Stimulated activated memory B cell treated with anti-CD40 and anti-IgM and Interleukin-4, amounts not matched to agents 10 μg/mL and 1 μg/mL and 100 μg/mL, for 72 hours (primary cell): ENCODE measurements at regions not wholly inside any gene's neighbourhood (a gene's known extent, or its start where the extent isn't known, plus 50 kb on each side); places are given as distances from the start of the nearest gene placed in this dataset.
"Not testable (repeated sequence)": the region's sequence is repeated elsewhere in the genome, so short reads cannot be mapped to it uniquely, and the experiment has no call there.

ENCODE experiments used
- ATAC-seq: fragments of 150-1000 bp; cut with Tn5 transposase; 2 replicates; pipeline ENCODE4 v1.10.0; 2021
- H3K27ac Mint-ChIP-seq: one replicate; pipeline ENCODE4 v1.8.0; 2022; ENCODE audit warnings: mild to moderate bottlenecking, mixed read lengths
- H3K27me3 Mint-ChIP-seq: one replicate; pipeline ENCODE4 v1.8.0; 2022; ENCODE audit warnings: mixed read lengths
- H3K36me3 Mint-ChIP-seq: one replicate; pipeline ENCODE4 v1.8.0; 2022; ENCODE audit warnings: mixed read lengths
- H3K4me1 Mint-ChIP-seq: one replicate; pipeline ENCODE4 v1.8.0; 2022; ENCODE audit warnings: mixed read lengths
- H3K4me3 Mint-ChIP-seq: one replicate; pipeline ENCODE4 v1.8.0; 2022; ENCODE audit warnings: mild to moderate bottlenecking, moderate library complexity, mixed read lengths
- H3K9me3 Mint-ChIP-seq: one replicate; pipeline ENCODE4 v1.8.0; 2022; ENCODE audit warnings: mixed read lengths

- not testable (repeated sequence) for H3K9me3 Mint-ChIP-seq, H3K27ac Mint-ChIP-seq, H3K4me3 Mint-ChIP-seq, H3K4me1 Mint-ChIP-seq, ATAC-seq, H3K27me3 Mint-ChIP-seq, H3K36me3 Mint-ChIP-seq
Measured at GRCh38 chr2:87636246-87636645, 111.6 kb upstream of the PLGLB2 start.

DNA sequence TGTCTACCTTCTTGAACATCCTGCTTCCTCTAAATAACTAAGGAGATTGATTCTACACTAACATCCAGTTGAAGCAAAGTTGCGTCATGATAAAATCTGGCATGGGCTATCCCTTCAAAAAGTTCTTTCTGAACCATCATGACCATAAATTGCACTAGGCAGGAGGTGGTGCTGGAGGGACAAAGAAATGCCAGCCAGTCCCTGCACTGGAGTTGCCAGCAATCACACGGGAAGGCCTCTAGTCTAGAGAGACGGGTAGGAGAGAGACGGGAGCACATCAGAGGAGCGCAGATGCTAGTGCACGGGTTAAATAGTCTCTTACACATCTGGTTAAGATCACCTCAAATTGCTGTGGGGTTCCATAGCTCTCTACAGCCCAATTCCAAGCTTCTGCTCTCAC, 111.2 kb upstream of the PLGLB2 start:
- H3K36me3 Mint-ChIP-seq, H3K9me3 Mint-ChIP-seq, H3K27ac Mint-ChIP-seq, H3K27me3 Mint-ChIP-seq, H3K4me1 Mint-ChIP-seq, ATAC-seq, H3K4me3 Mint-ChIP-seq: not testable (repeated sequence)

DNA sequence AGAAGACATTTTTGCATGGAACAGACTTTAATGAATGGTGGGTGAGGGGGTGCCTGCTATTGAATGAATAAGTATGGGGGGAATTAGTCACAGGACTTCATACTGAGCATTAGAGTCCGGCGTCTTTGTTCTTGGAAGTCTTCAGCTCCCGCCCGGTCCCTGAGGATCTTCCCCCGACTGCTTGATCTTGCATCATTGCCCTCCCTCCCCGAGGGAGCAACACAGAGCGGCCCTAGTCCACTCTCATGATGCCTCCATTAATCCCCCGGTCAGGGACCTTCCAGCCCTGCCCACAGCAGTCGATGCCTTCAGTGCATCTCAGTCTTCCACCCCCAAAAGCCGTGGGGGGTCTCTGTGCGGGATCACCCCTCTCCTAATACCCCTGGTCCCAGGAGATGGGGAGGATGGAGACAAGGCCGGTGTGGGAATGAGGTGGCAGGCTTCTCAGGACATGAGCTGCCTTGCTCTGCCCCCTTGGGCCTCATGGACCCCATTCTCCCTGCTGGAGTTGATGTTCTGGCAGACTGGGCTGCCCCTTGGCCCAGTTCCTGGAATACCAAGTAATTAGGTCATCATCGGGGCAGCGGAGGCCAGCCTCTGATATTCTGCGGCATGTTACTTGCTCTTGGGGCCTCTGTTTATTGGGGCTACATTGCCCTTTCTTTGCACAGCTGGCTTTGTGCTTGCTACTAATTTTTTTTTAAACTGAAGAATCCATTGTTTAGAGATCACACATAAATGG, 110.5 kb upstream of the PLGLB2 start:
- H3K27me3 Mint-ChIP-seq, H3K9me3 Mint-ChIP-seq, H3K4me3 Mint-ChIP-seq, ATAC-seq, H3K36me3 Mint-ChIP-seq, H3K4me1 Mint-ChIP-seq, H3K27ac Mint-ChIP-seq: not testable (repeated sequence)

DNA sequence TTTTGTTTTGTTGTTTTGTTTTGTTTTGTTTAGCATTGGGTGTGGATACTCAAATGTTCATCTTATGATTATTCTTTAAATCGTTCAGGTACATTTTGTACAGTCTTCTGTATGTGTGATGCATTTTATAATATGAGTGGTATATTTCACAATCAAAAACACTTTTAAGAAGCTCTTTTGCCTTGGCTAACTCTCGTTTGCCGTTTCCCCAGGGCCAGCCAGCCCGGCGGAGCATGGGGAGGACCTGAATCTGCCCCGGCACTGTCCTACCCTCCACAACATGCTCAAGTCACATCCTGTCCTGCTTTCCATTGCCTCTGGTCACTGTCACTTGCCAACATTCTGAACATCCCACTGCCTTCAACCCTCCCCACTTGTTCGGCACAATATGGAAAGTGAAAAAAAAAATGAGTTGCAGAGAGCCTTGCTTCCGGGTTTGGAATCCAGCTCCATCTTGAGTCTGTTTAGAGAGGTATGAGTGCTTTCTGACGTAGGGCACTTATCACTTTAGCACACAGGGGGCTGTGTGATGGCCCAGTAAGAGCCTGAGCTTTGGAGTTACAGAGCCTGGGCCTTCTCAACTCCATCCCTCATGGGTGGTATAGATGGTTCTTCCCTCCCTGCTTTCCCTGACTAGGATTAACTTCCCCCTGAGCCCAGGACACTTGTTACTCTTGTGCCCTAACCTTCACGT, 109.6 kb upstream of the PLGLB2 start:
- not testable (repeated sequence) for H3K27ac Mint-ChIP-seq, H3K27me3 Mint-ChIP-seq, H3K9me3 Mint-ChIP-seq, H3K36me3 Mint-ChIP-seq, ATAC-seq, H3K4me3 Mint-ChIP-seq, H3K4me1 Mint-ChIP-seq

DNA sequence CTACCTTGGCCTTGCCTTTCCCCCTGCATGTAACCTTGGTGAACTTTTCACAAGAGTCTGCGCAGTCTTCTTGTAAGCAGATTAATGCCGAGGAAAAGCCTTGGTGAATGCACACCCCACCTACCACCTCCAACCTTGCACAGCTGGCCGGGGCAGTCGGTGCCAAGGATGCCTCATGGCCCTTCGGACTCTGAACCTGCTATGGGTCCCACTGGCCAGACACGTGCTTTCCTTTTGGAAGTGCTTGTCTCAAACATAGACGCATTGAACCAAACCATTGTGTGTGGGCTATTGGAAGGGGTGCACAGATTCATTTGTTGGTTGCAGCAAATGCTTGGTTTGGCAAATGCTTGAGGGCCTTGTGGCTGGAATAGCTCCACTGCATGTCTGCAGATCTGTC, 109.0 kb upstream of the PLGLB2 start:
- H3K9me3 Mint-ChIP-seq, H3K4me1 Mint-ChIP-seq, H3K27ac Mint-ChIP-seq, ATAC-seq, H3K27me3 Mint-ChIP-seq, H3K4me3 Mint-ChIP-seq, H3K36me3 Mint-ChIP-seq: not testable (repeated sequence)

DNA sequence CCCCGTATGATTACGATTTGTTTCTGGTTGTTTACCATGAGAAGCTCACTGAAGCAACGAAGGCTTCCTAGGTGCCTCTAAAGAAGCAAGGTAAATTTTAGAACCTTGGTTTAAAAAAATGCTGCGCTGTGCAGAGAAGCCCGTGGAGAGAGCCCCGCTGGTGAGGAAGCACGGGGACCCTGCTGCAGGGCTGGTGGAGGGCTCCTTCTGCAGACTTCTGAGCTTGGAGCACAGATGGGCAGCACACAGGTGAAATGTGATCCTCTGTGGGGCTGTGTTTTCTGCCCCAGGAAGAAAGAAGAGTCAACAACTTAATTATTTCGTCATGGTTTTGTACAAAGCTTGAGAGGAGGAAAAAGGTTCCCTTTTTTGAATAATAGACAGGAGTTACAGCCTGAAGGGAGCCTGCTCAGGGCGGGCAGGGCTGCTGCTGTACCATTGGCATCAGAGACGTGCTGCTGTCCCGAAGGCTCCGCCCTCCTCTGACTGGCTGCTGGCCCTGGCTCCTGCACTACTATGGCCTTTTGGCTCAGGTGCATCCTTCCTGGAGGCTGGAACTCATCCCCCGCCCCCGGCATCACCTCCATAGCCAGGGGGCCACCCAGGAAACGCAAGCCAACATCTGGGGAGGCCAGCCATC, 108.0 kb upstream of the PLGLB2 start:
- not testable (repeated sequence) for H3K9me3 Mint-ChIP-seq, H3K4me1 Mint-ChIP-seq, H3K27me3 Mint-ChIP-seq, H3K36me3 Mint-ChIP-seq, ATAC-seq, H3K27ac Mint-ChIP-seq, H3K4me3 Mint-ChIP-seq

DNA sequence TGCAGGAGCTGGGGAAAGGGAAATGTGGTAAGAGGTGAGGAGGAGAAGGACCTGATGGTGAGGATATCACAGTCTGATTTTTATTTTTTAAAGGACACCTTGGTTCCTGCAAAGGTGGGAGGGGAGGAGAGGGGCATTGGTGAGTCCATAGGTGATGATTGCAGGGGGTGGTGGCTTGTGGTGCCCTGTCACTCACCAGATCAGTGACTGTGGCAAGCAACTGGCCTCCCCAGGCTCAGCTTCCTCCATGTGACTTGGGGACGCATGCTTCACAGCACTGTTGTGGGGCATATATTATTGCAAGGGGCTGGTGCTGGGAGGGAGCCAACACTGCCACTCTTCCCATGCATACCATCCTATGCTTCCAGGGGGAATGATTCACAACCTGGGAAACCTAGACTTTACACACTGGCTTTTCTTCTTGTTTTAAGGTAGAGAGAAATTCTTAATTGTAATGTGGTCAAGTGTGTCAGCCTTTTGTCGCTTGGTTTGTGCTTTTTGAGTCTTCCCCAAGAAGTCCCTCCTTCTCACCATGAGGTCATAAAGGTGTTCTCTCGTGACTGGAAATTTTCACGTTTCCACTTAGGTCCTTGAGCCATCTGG, 106.8 kb upstream of the PLGLB2 start:
- H3K27me3 Mint-ChIP-seq, H3K9me3 Mint-ChIP-seq, ATAC-seq, H3K4me3 Mint-ChIP-seq, H3K4me1 Mint-ChIP-seq, H3K36me3 Mint-ChIP-seq, H3K27ac Mint-ChIP-seq: not testable (repeated sequence)

DNA sequence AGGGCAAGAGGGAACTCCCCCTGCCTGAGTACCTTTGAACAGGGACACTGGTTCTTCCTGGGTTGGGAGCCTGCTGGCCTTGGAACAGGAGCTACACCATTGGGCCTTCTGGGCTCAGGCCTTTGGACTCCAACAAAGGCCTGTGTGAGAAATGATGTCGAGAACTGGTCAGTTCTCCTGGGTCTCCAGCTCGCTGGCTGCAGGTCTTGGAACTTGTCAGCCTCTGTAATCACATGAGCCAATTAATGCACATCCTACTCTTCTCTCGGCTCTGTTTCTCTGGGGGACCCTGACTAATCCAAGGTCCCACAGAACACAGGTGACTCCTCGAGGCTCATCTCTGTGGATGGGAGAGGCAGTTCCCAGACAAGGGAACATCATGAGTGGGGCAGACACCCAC, 104.7 kb upstream of the PLGLB2 start:
- not testable (repeated sequence) for ATAC-seq, H3K36me3 Mint-ChIP-seq, H3K4me3 Mint-ChIP-seq, H3K27ac Mint-ChIP-seq, H3K4me1 Mint-ChIP-seq, H3K9me3 Mint-ChIP-seq, H3K27me3 Mint-ChIP-seq

DNA sequence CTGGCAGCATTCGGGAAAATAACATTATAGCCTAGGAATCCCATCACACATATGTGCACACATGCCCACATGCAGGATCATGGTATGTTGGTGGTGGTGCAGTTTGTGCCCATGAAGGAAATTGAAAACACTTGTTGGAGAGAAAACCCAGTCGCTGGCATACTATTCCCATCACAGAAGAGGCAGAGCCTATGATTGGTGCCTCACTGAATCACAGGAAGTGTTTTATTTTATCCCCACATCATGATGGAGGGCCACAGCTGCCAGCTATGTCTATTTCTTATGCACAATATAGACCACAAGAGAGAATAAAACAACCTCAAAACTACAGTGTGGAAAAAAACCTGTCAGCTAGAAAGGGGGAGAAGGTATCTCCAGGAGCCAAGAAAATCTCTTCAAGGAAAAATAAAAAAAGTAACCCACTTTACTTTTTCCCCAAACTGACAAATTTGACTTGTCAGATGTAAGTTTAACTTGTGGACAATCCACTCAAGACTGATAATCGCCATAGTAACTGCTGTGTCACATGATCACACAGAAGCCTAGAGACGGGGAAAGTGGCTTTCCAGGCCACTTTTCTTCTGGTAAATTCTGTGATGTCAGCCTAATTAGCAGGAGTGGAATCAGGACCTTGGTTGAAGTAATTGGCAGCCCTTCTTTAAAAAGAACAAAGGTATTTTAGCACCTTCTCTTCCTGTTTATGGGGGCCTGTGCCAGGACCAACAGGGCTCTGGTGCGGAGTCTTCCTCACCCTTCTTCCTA, 100.0 kb upstream of the PLGLB2 start:
- not testable (repeated sequence) for ATAC-seq, H3K4me1 Mint-ChIP-seq

GRCh38 chr2:87648815-87649214, 99.1 kb upstream of the PLGLB2 start:
- not testable (repeated sequence) for H3K9me3 Mint-ChIP-seq

More for the DNA sequence above, 100.0 kb upstream of the PLGLB2 start:
- H3K27ac Mint-ChIP-seq, H3K9me3 Mint-ChIP-seq, H3K27me3 Mint-ChIP-seq, H3K36me3 Mint-ChIP-seq, H3K4me3 Mint-ChIP-seq: not testable (repeated sequence)

DNA sequence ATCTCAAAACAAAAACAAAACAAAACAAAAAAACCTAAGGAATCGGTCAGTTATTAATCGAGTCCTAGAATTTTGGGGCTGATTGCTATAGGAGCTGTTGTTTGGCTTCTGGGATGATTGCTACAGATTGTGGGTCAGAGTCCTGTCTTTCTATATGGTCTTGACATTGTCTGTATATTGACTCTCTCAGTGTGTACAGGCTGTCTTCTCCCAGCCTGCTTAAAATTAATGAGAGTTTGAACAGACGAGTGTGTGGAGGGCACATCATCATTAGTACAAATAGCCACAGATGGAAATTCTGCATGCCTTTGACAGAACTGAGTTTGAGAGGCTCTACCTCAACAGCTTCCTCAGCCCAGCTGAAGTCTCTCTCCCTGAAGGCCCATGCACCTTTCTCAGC, 98.0 kb upstream of the PLGLB2 start:
- not testable (repeated sequence) for H3K36me3 Mint-ChIP-seq, H3K27me3 Mint-ChIP-seq, H3K4me1 Mint-ChIP-seq, H3K9me3 Mint-ChIP-seq, ATAC-seq, H3K4me3 Mint-ChIP-seq
- peak overlapping the region; percentile 44 for H3K27ac Mint-ChIP-seq

More at GRCh38 chr2:87648815-87649214, 99.1 kb upstream of the PLGLB2 start:
- not testable (repeated sequence) for ATAC-seq, H3K4me3 Mint-ChIP-seq, H3K27me3 Mint-ChIP-seq, H3K27ac Mint-ChIP-seq, H3K36me3 Mint-ChIP-seq, H3K4me1 Mint-ChIP-seq

- H3K27ac Mint-ChIP-seq, H3K9me3 Mint-ChIP-seq, H3K4me3 Mint-ChIP-seq, ATAC-seq, H3K27me3 Mint-ChIP-seq, H3K4me1 Mint-ChIP-seq, H3K36me3 Mint-ChIP-seq: not testable (repeated sequence)
Measured at GRCh38 chr2:87650837-87651236, 97.0 kb upstream of the PLGLB2 start.

DNA sequence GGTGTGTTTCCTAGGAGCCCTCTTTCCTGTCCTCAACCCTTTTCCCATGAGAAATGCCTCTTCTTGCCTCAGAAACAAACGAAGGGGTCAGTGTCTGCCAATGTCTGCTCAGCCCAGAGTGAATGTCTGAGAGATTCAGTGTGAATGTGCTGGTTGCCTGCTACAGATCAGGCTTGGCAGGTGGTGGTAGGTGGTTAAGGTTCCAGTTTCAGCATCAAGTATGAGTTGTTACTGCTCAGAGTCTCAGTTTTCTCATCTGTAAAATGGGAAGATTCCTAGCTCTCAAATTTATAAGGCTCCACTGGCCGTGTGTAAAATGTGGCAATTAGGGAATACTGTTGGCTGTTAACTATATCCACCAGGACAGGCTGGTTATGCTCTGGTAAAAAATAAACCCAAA, 96.3 kb upstream of the PLGLB2 start:
- H3K27ac Mint-ChIP-seq, ATAC-seq, H3K27me3 Mint-ChIP-seq, H3K9me3 Mint-ChIP-seq, H3K4me3 Mint-ChIP-seq, H3K4me1 Mint-ChIP-seq, H3K36me3 Mint-ChIP-seq: not testable (repeated sequence)

DNA sequence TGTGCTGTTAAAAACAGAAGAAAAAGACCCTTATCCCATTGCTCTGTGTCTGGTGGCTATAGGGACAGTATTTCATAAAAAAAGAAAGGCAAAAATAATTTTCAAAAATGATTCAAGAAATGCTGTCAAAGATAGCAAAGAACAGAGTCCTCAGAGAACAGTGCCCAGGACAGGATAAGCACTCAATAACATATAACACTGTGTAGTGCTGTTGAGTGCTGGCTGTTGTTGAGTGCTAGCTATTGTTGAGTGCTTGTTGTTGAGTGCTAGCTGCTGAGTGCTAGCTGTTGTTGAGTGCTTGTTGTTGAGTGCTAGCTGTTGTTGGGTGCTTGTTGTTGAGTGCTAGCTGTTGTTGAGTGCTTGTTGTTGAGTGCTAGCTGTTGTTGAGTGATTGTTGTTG, 94.5 kb upstream of the PLGLB2 start:
- not testable (repeated sequence) for H3K27ac Mint-ChIP-seq, H3K4me1 Mint-ChIP-seq, H3K4me3 Mint-ChIP-seq, H3K27me3 Mint-ChIP-seq, ATAC-seq, H3K9me3 Mint-ChIP-seq, H3K36me3 Mint-ChIP-seq

- not testable (repeated sequence) for H3K27me3 Mint-ChIP-seq, ATAC-seq, H3K4me3 Mint-ChIP-seq, H3K9me3 Mint-ChIP-seq, H3K4me1 Mint-ChIP-seq, H3K36me3 Mint-ChIP-seq, H3K27ac Mint-ChIP-seq
Measured at GRCh38 chr2:87654136-87654814, 93.6 kb upstream of the PLGLB2 start.
